HEK293 (cell line): ENCODE measurements at regions not wholly inside any gene's neighbourhood (a gene's known extent, or its start where the extent isn't known, plus 50 kb on each side); places are given as distances from the start of the nearest gene placed in this dataset.

Experiments
- ATF2 ChIP-seq: fragments of 450-650 bp; formaldehyde crosslinking; IDR thresholded peaks from 2 replicates; pipeline ENCODE4 v1.5.1; 2016; ENCODE audit warnings: missing biosample characterization, missing genetic modification characterization, low read depth
- CTCF ChIP-seq: fragments of 450-650 bp; formaldehyde crosslinking; IDR thresholded peaks from 2 replicates; pipeline ENCODE4 v1.5.1; 2016; ENCODE audit warnings: missing biosample characterization, missing genetic modification characterization
- HOXC10 ChIP-seq: sonication (generic); formaldehyde crosslinking; IDR thresholded peaks from 2 replicates; pipeline ENCODE4 v1.8.1; 2023; ENCODE audit warnings: mild to moderate bottlenecking, missing genetic modification reagents
- KLF16 ChIP-seq: fragments of 450-650 bp; formaldehyde crosslinking; IDR thresholded peaks from 2 replicates; pipeline ENCODE4 v1.5.1; 2017; ENCODE audit warnings: missing biosample characterization, missing genetic modification characterization
- KLF9 ChIP-seq: fragments of 450-650 bp; formaldehyde crosslinking; IDR thresholded peaks from 2 replicates; pipeline ENCODE4 v1.5.1; 2016; ENCODE audit warnings: missing biosample characterization, missing genetic modification characterization, low read depth
- PRDM10 ChIP-seq: fragments of 450-650 bp; formaldehyde crosslinking; IDR thresholded peaks from 2 replicates; pipeline ENCODE4 v1.5.1; 2016; ENCODE audit warnings: missing biosample characterization, missing genetic modification characterization
- TRIM28 ChIP-seq: IDR thresholded peaks from 2 replicates; pipeline ENCODE4 v1.6.1; 2011; ENCODE audit warnings: low read length, control low read depth, borderline replicate concordance
- ZNF362 ChIP-seq: fragments of 450-650 bp; formaldehyde crosslinking; IDR thresholded peaks from 2 replicates; pipeline ENCODE4 v1.5.1; 2016; ENCODE audit warnings: missing biosample characterization, missing genetic modification characterization
- ZNF37A ChIP-seq: fragments of 450-650 bp; IDR thresholded peaks from 2 replicates; pipeline ENCODE4 v1.5.1; 2018; ENCODE audit warnings: missing biosample characterization, missing genetic modification characterization
- ZSCAN4 ChIP-seq: fragments of 450-650 bp; formaldehyde crosslinking; IDR thresholded peaks from 2 replicates; pipeline ENCODE4 v1.5.1; 2017; ENCODE audit warnings: missing biosample characterization, missing genetic modification characterization
- ZSCAN5A ChIP-seq: fragments of 450-650 bp; formaldehyde crosslinking; IDR thresholded peaks from 2 replicates; pipeline ENCODE4 v1.5.1; 2016; ENCODE audit warnings: missing biosample characterization, missing genetic modification characterization

- TF ChIP-seq CTCF (tag by site-specific recombination) (no peak), ZNF37A (no peak), ZNF362 (tag by site-specific recombination) (no peak), TRIM28 (no peak), ATF2 (tag by site-specific recombination) (no peak), PRDM10 (tag by site-specific recombination) (no peak), ZSCAN5A (tag by site-specific recombination) (no peak), ZSCAN4 (no peak), KLF16 (no peak), KLF9 (tag by site-specific recombination) (no peak), HOXC10 (CRISPR knock-in tag) (no peak)
Observed at GRCh38 chr5:159849437-159850083, 66.7 kb upstream of the ADRA1B start.
